Memory B cell (primary cell): ENCODE measurements at regions not wholly inside any gene's neighbourhood (a gene's known extent, or its start where the extent isn't known, plus 50 kb on each side); places are given as distances from the start of the nearest gene placed in this dataset.
"Not testable (repeated sequence)": the region's sequence is repeated elsewhere in the genome, so short reads cannot be mapped to it uniquely, and the experiment has no call there.

Experiments used
- ATAC-seq: fragments of 150-1000 bp; cut with Tn5 transposase; 2 replicates; pipeline ENCODE4 v1.10.0; 2021; ENCODE audit warnings: low read depth, mild to moderate bottlenecking, moderate library complexity
- DNase-seq, 2 donors: peaks; one replicate each; pipeline ENCODE4 v3.0.0; 2022; ENCODE audit warnings: low spot score in 2 of 2
- H3K27ac Mint-ChIP-seq: one replicate; pipeline ENCODE4 v1.8.0; 2022; ENCODE audit warnings: mild to moderate bottlenecking, moderate library complexity, mixed read lengths
- H3K27me3 Mint-ChIP-seq: one replicate; pipeline ENCODE4 v1.8.0; 2022; ENCODE audit warnings: mixed read lengths
- H3K36me3 Mint-ChIP-seq: one replicate; pipeline ENCODE4 v1.8.0; 2022; ENCODE audit warnings: mild to moderate bottlenecking, mixed read lengths
- H3K4me1 Mint-ChIP-seq: one replicate; pipeline ENCODE4 v1.8.0; 2022; ENCODE audit warnings: mixed read lengths
- H3K4me3 Mint-ChIP-seq: one replicate; pipeline ENCODE4 v1.8.0; 2022; ENCODE audit warnings: mild to moderate bottlenecking, moderate library complexity, mixed read lengths
- H3K9me3 Mint-ChIP-seq: one replicate; pipeline ENCODE4 v1.8.0; 2022; ENCODE audit warnings: mixed read lengths

DNA sequence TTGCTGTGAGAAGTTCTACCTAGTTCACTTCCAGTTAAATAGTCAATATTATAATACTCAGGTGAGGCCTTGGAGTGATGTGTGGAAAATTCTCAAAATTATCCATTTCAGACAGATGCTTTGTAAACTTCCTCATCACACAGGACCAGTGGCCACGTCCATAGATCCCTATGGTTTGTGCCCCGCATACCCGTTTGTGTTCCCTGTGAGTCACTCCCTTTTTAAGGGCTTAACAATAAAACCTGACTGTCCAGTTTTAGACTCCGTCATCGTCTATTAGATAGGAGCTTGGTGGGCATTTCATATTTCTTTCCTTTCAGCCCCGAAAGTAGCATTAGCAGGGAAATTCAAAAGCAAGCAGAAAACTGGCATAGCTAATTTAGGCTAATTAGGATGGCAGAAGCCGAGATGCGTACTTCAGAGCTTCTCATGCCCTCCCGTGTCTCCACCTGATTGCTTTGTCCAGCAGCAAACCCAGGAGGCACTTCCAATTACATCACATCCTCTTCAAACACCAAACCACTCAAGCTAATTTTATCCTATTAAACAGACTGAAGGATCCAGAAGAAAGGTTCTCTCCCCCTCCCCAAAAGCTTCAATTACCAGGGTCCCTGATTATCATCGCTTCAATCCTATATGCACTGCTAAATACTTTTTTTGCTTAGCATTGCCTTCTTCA is 186.6 kb upstream of the OTX2 start:
- ATAC-seq (no peak), DNase-seq (no peak)
- Mint-ChIP-seq H3K4me3 (no peak overlapping the region), H3K27me3 (peaks cover 2% of the 10 kb centered on the region), H3K27ac (no peak overlapping the region), H3K4me1 (no peaks in the 10 kb centered on the region), H3K36me3 (no peaks in the 10 kb centered on the region), H3K9me3 (no peaks in the 10 kb centered on the region)

DNA sequence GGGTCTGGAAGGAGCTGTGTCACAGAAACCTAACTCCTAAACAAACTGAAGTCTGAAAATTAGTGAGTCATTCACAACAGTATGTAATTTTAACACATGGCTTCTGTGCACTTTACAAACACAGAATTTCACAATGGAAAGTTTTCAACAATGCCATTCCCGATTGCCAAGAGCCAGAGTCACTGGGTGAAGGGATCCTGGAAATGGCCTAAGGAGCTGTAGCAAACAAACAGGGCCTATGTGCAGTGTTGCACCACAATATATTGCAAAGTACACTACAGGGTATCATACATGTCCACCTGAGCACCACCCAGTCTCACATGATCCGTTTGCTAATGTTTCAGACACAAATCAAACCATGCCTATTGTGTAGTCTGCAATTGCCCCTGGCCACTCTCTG is 184.7 kb upstream of the OTX2 start:
- Mint-ChIP-seq H3K4me3 (no peak overlapping the region), H3K9me3 (no peaks in the 10 kb centered on the region), H3K27ac (no peak overlapping the region), H3K4me1 (no peaks in the 10 kb centered on the region), H3K36me3 (no peaks in the 10 kb centered on the region), H3K27me3 (peaks cover 2% of the 10 kb centered on the region)
- no peak for DNase-seq
- no peak for ATAC-seq

DNA sequence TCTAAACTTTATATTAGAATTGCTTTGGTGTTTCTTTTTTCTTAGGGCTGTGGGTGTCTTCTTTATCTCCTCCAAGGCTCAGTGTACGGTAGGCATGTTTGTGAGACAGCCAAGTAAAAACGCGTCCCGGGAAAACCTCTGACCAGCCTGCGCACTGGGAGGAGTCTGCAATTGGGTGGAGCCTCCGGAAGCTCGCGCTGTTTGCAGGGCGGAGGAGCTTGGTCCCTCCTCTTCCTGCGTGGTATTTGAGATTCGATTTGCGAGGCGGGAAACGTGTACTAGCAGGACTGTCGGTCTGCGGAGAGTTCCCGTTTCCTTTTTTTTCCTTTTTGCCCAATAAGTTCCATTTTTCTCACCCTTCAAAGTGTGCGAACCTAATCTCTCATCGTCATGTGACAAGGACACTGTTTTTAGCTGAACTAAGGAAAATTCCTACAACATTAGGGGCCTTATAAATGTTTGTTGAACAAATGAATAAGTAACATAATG is 182.1 kb upstream of the OTX2 start:
- DNase-seq, result no peak
- Mint-ChIP-seq H3K27me3 (no peaks in the 10 kb centered on the region), H3K4me3 (no peak overlapping the region), H3K4me1 (no peaks in the 10 kb centered on the region), H3K9me3 (no peaks in the 10 kb centered on the region), H3K27ac (no peak overlapping the region), H3K36me3 (no peaks in the 10 kb centered on the region)
- no peak for ATAC-seq

DNA sequence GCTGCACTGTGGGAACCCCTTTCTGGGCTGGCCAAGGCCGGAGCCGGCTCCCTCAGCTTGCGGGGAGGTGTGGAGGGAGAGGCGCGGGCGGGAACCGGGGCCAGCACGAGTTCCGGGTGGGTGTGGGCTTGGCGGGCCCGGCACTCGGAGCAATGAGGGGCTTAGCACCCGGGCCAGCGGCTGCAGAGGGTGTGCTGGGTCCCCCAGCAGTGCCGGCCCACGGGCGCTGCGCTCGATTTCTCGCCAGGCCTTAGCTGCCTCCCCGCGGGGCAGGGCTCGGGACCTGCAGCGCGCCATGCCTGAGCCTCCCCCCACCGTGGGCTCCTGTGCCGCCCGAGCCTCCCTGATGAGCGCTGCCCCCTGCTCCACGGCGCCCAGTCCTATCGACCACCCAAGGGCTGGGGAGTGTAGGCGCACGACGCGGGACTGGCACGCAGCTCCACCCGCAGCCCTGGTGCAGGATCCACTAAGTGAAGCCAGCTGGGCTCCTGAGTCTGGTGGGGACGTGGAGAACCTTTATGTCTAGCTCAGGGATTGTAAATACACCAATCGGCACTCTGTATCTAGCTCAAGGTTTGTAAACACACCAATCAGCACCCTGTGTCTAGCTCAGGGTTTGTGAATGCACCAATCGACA is 180.8 kb upstream of the OTX2 start:
- not testable (repeated sequence) for ATAC-seq, H3K4me3 Mint-ChIP-seq, H3K27me3 Mint-ChIP-seq, H3K36me3 Mint-ChIP-seq, H3K9me3 Mint-ChIP-seq, DNase-seq, H3K4me1 Mint-ChIP-seq, H3K27ac Mint-ChIP-seq

DNA sequence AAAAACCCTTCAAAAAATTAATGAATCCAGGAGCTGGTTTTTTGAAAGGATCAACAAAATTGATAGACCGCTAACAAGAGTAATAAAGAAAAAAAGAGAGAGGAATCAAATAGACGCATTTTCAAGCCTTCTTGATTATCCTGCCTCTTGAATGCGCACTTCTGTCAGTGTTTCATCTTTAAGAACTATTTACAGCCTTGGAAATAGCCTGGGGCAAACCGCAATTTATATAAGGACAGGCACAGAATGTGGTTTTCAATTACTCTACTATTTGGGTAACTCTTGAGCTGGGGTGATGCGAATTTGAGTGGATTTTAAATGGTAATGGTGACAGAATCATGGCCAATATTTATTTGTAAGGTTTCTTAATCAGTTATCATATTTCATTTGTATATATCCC is 179.1 kb upstream of the OTX2 start:
- DNase-seq (no peak), ATAC-seq (no peak)
- Mint-ChIP-seq H3K27me3 (no peaks in the 10 kb centered on the region), H3K36me3 (no peaks in the 10 kb centered on the region), H3K27ac (no peak overlapping the region), H3K9me3 (no peaks in the 10 kb centered on the region), H3K4me1 (no peaks in the 10 kb centered on the region), H3K4me3 (no peak overlapping the region)

DNA sequence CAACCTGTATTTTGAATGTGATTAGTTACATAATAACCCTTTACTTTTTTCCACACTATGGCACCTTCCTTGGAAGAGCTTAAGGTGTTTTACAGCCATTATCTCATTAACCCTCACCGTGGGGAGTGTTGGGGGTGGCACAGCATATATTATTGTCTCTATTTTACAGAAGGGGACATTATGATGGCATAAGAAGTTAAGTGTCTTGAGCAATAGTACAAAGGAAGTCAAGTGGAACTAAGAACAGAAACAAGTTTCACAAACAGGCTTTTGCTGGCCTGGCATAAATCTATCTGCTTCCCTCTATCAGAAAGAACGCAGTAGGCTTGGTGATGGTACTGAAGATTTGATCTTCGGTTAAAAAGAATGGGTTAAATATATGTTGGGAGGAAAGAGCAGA is 169.7 kb upstream of the OTX2 start:
- H3K36me3 Mint-ChIP-seq, result no peaks in the 10 kb centered on the region
- peaks cover 2% of the 10 kb centered on the region for H3K4me1 Mint-ChIP-seq

DNA sequence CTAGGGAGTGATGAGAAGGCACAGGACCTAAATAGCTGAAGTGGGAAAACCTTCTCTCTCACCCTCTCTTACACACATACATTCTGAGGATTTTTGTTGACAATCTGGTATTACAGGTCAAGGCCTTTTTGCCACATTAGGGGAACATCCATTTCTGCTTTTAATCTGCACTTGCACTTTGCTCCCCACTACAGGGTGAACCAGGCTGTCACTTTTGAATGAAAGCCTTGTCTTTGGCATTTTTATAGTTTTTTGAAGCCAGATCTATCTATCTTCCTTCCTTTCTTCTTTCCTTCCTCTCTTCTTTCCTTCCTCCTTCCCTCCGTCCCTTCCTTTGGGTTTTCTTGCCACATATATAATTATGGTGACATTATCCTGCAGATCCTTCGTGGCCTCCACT is 165.9 kb upstream of the OTX2 start:
- peaks cover 2% of the 10 kb centered on the region for H3K27me3 Mint-ChIP-seq
- DNase-seq (no peak), ATAC-seq (no peak)
- peaks cover 2% of the 10 kb centered on the region for H3K4me1 Mint-ChIP-seq
- no peaks in the 10 kb centered on the region for H3K36me3 Mint-ChIP-seq
- no peak overlapping the region for H3K4me3 Mint-ChIP-seq
- no peak overlapping the region for H3K27ac Mint-ChIP-seq
- H3K9me3 Mint-ChIP-seq, result no peaks in the 10 kb centered on the region

More for the DNA sequence above, 169.7 kb upstream of the OTX2 start:
- no peak for ATAC-seq
- no peak overlapping the region for H3K4me3 Mint-ChIP-seq
- no peaks in the 10 kb centered on the region for H3K9me3 Mint-ChIP-seq
- no peak overlapping the region for H3K27ac Mint-ChIP-seq
- DNase-seq, result no peak
- peaks cover 2% of the 10 kb centered on the region for H3K27me3 Mint-ChIP-seq

DNA sequence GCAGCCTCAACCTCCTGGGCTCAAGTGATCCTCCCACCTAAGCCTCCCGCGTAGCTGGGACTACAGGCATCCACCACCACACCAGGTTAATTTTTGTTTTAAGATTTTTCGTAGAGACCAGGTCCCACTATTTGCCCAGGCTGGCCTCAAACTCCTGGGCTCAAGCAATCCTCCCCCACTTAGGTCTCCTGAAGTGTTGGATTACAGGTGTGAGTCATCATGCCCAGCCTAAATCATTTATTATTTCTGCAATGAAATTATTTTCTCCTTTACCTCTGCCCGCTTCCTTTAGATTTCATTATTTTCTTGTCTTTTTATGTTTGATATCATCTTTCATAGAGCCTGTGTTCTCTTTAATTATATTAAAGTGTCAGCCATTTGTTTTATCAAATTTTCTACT is 165.2 kb upstream of the OTX2 start:
- DNase-seq (no peak), ATAC-seq (no peak)
- no peak overlapping the region for H3K27ac Mint-ChIP-seq
- H3K9me3 Mint-ChIP-seq, result no peaks in the 10 kb centered on the region
- H3K4me3 Mint-ChIP-seq, result no peak overlapping the region
- H3K4me1 Mint-ChIP-seq, result peaks cover 1% of the 10 kb centered on the region
- no peaks in the 10 kb centered on the region for H3K36me3 Mint-ChIP-seq
- H3K27me3 Mint-ChIP-seq, result peaks cover 2% of the 10 kb centered on the region

DNA sequence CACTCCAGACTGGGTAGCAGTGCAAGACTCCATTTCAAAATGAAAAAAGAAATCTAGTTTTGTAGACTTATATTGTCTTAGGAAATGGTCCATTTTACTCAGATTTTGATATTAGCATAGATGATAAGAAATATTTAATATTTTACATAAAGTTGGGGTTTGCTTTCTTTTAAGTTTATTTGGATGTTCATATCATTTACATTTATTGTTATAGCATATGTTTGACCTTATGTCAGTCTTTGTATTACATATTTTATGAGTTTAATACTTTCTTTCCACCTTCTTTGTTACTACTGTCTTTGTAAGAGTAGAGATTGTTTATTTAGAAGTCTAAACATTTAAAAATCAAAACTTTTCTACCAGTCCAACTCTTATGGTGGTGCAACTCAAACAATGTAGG is 162.7 kb upstream of the OTX2 start:
- no peak overlapping the region for H3K27ac Mint-ChIP-seq
- no peaks in the 10 kb centered on the region for H3K36me3 Mint-ChIP-seq
- no peaks in the 10 kb centered on the region for H3K4me1 Mint-ChIP-seq
- no peak for DNase-seq
- no peak overlapping the region for H3K4me3 Mint-ChIP-seq
- peaks cover 2% of the 10 kb centered on the region for H3K27me3 Mint-ChIP-seq
- ATAC-seq, result no peak
- H3K9me3 Mint-ChIP-seq, result peaks cover 7% of the 10 kb centered on the region

DNA sequence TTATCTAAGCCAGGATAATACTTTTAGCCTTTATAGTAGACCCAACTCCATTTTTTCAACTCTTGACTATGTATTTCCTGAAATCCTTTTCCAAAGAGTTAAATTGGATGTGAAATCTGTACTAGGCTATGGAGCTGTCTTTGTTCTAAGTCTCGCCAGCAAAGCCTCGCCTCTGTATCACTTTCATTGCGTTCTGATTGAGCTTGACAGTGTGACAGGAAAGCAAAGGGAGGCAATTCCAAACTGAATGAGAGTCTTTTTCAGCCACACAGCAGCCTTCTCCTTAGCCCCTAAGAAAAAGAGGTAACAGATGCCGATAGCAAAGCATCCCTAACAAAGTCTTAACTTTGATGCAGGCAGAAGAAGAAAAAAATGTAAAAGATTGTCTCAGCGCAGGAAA is 154.6 kb upstream of the OTX2 start:
- ATAC-seq (no peak), DNase-seq (no peak)
- Mint-ChIP-seq H3K4me1 (no peaks in the 10 kb centered on the region), H3K36me3 (no peaks in the 10 kb centered on the region), H3K4me3 (no peak overlapping the region), H3K27ac (no peak overlapping the region), H3K9me3 (peaks cover 6% of the 10 kb centered on the region), H3K27me3 (peaks cover 4% of the 10 kb centered on the region)

DNA sequence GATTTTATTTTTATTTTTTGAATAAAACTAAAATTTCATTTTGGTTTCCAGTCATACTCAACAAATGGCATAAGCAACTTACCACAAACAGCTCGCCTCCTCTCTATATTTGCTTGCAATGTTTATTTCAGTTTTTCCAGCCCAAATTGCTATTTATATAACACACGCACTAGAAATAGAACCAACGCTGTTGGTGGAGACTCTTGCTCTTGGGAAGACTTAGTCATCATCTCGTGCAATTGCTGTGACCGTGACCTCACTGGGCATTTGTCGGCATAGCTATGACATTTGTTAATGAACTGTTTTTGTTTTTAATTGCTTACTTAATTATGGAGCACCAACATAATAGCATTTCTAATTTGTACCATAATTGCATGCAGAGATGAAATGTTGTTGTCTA is 153.1 kb upstream of the OTX2 start:
- DNase-seq, result no peak
- Mint-ChIP-seq H3K36me3 (no peaks in the 10 kb centered on the region), H3K27ac (no peak overlapping the region), H3K4me3 (no peak overlapping the region), H3K4me1 (no peaks in the 10 kb centered on the region), H3K9me3 (peaks cover 3% of the 10 kb centered on the region), H3K27me3 (peaks cover 4% of the 10 kb centered on the region)
- no peak for ATAC-seq

DNA sequence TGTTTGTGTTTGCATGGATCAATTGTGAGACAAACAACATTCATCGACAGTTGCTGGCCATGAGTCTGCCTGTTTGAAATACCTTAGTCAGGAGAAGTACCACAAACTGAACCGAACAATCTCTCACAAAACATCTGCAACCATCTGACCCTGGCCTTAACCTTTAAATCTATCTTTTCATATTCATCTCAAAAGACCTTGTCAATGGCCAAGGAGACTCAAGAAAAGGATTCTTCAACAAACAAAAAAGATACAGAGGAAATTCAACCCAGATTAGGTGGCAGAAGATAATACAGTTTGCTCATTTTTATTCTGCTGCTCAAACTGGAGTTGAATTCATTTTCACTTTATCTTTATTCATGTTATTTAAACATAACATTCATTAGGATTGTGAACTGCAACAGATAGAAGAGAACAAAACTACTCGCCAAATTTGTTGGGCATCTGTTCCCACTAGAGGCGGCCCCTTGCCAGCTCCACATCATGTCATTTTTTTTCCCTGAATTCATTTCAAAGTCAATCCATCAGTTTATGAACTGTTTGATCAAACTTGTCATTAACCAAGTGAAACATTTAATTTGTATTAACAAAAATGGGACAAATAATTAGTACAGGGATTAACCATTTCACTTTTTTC is 152.3 kb upstream of the OTX2 start:
- Mint-ChIP-seq H3K27me3 (peaks cover 2% of the 10 kb centered on the region), H3K9me3 (peaks cover under 1% of the 10 kb centered on the region), H3K36me3 (no peaks in the 10 kb centered on the region), H3K4me3 (no peak overlapping the region), H3K4me1 (no peaks in the 10 kb centered on the region), H3K27ac (no peak overlapping the region)
- no peak for DNase-seq
- no peak for ATAC-seq

DNA sequence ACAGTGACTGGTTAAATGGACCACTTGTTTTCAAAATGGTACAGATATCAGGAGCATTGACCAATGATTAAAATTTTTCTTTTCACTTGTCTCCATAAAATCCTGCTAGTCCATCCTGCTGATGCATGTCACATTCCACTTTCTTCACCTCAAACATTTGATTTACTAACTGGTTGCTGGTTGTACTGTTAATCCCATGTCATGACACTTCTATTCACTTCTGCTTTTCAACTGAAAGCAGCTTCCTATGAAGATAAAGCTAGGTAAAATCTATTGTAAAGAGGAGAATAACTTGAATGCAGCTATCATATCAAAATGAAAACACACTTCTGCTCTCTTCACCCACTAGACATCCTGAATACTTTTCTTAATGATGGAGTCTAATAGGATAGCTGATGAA is 149.6 kb upstream of the OTX2 start:
- no peaks in the 10 kb centered on the region for H3K36me3 Mint-ChIP-seq
- ATAC-seq (no peak), DNase-seq (no peak)
- no peaks in the 10 kb centered on the region for H3K9me3 Mint-ChIP-seq
- no peaks in the 10 kb centered on the region for H3K4me1 Mint-ChIP-seq
- no peak overlapping the region for H3K27ac Mint-ChIP-seq
- peaks cover 1% of the 10 kb centered on the region for H3K27me3 Mint-ChIP-seq
- no peak overlapping the region for H3K4me3 Mint-ChIP-seq

DNA sequence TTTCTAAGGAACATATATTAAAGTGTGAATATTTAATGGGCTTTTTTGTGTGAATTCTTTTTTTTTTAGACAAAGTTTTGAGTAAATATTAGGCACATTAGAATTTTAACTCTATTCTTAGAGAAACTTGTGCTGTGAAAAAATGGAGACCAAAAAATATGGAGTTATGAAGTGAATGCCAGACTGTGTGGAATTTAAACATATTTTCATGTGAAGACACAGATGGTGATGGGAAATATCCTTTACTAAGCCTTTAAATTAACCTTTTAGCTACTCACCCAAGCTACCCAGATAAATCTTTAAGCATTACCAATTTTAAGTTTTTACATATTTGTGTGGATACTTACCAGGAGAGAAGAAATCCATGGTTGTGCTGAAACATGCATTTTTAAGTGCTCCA is 148.8 kb upstream of the OTX2 start:
- Mint-ChIP-seq H3K4me1 (no peaks in the 10 kb centered on the region), H3K27me3 (peaks cover 1% of the 10 kb centered on the region), H3K36me3 (no peaks in the 10 kb centered on the region), H3K9me3 (no peaks in the 10 kb centered on the region), H3K27ac (no peak overlapping the region), H3K4me3 (no peak overlapping the region)
- ATAC-seq, result no peak
- DNase-seq, result no peak

DNA sequence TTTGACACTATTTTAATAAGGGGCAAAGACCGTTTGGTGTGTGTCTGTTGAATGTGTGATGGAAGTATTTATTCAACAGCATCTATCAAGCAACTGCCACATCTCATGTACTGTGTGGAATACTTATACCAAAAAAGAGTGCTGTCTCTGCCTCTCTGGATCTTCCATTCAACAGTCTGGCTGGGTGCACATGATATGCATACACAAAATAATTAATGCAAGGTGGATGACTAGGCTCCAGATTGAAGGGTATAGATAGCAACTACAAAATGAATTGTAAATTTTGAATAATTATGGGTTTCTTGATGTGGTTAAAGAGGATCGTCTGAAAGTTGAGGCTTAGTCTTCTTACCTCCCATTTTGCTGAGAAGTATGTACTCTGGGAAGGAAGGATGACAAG is 145.9 kb upstream of the OTX2 start:
- Mint-ChIP-seq H3K4me3 (no peak overlapping the region), H3K4me1 (no peaks in the 10 kb centered on the region), H3K36me3 (no peaks in the 10 kb centered on the region), H3K27me3 (peaks cover 1% of the 10 kb centered on the region), H3K27ac (no peak overlapping the region), H3K9me3 (no peaks in the 10 kb centered on the region)
- no peak for DNase-seq
- no peak for ATAC-seq
